Body of pancreas (tissue), 4 donors: ENCODE measurements at regions not wholly inside any gene's neighbourhood (a gene's known extent, or its start where the extent isn't known, plus 50 kb on each side); places are given as distances from the start of the nearest gene placed in this dataset.

Experiments
- ATAC-seq: fragments of 150-250 bp; one replicate; pipeline ENCODE4 v1.9.1; 2016
- DNase-seq, 4 donors: peaks; one replicate each; pipeline ENCODE4 v3.0.0-alpha.2; 2019
- H3K27ac ChIP-seq, 4 donors: fragments of 200-600 bp; sonication (generic); 1 replicate in 3 of 4; 2 replicates in 1 of 4; pipeline versions ENCODE4 v1.5.1 to v1.6.1; 2016 to 2019; ENCODE audit warnings: mild to moderate bottlenecking in 1 of 4, mixed read lengths in 1 of 4, moderate library complexity in 1 of 4
- H3K27me3 ChIP-seq, 2 donors: fragments of 200-600 bp; sonication (generic); one replicate each; pipeline ENCODE4 v1.6.0; 2016; ENCODE audit warnings: mild to moderate bottlenecking in 1 of 2
- H3K36me3 ChIP-seq, 2 donors: fragments of 200-600 bp; sonication (generic); replicated peaks in 1 of 2; 2 replicates each; pipeline ENCODE4 v1.5.1; 2016; ENCODE audit warnings: low read depth in 2 of 2; ENCODE audit not compliant: insufficient read depth in 1 of 2
- H3K4me1 ChIP-seq: fragments of 200-600 bp; sonication (generic); one replicate; pipeline ENCODE4 v1.6.0; 2016
- H3K4me3 ChIP-seq, 2 donors: fragments of 200-600 bp; sonication (generic); 1 replicate in 1 of 2; 2 replicates in 1 of 2; pipeline ENCODE4 v1.5.1; 2016 to 2019
- H3K9me3 ChIP-seq, 3 donors: fragments of 200-600 bp; sonication (generic); 1 replicate in 2 of 3; 2 replicates in 1 of 3; pipeline ENCODE4 v1.5.1; 2016
- CTCF ChIP-seq, 7 experiments: fragments of 450-650 bp in 4 of 7; fragments of 200-600 bp in 3 of 7; sonication (generic) in 3 of 7; IDR thresholded peaks; one replicate each; pipeline ENCODE4 v1.5.1; 2016 to 2019; ENCODE audit warnings: antibody characterized with exemption in 7 of 7
- POLR2A ChIP-seq, 3 donors: fragments of 450-650 bp; IDR thresholded peaks; one replicate each; pipeline ENCODE4 v1.6.1; 2016; ENCODE audit warnings: antibody characterized with exemption in 3 of 3, mild to moderate bottlenecking in 2 of 3
- WGBS, 2 donors: methylation state at CpG; one replicate each; pipeline ENCODE4 v1.1.5; 2017; 5-methylcytosine and 5-hydroxymethylcytosine counted together
- intact Hi-C: fragments of 100-400 bp; cut with DNase I; formaldehyde crosslinking; loops from one replicate; pipeline ENCODE4 v1.15.1; 2023

GRCh38 chr15:77857419-77857818, 220.1 kb downstream of the TBC1D2B start:
- DNase-seq, result no peak
- H3K9me3 ChIP-seq, result no peaks in the 10 kb centered on the region
- H3K27me3 ChIP-seq, result no peaks in the 10 kb centered on the region
- intact Hi-C loops, result no loop called here
- no peaks in the 10 kb centered on the region for H3K36me3 ChIP-seq
- H3K27ac ChIP-seq, result no peak overlapping the region
- WGBS, 2 donors, result 86 to 91% methylated on average over 7 of the region's 7 CpGs
- ATAC-seq, result no peak
- peaks cover 20% of the 10 kb centered on the region for H3K4me1 ChIP-seq
- no peak overlapping the region for H3K4me3 ChIP-seq
- TF ChIP-seq CTCF (IDR thresholded peaks at IDR 0.05), result no peak
- no peak for TF ChIP-seq POLR2A (IDR thresholded peaks at IDR 0.05)

GRCh38 chr15:77856705-77857346, 220.7 kb downstream of the TBC1D2B start:
- Histone ChIP-seq H3K27ac (no peak overlapping the region), H3K4me3 (no peak overlapping the region), H3K27me3 (no peaks in the 10 kb centered on the region), H3K36me3 (no peaks in the 10 kb centered on the region), H3K9me3 (no peaks in the 10 kb centered on the region), H3K4me1 (peaks cover 20% of the 10 kb centered on the region)
- intact Hi-C loops, result no loop called here
- ATAC-seq (no peak), DNase-seq (peak in 1 of 4 donors; percentile 1)
- TF ChIP-seq POLR2A (IDR thresholded peaks at IDR 0.05) (no peak), CTCF (IDR thresholded peaks at IDR 0.05) (no peak)
- WGBS, 2 donors, result 88 to 90% methylated on average over 1 of the region's 1 CpG

- H3K4me1 ChIP-seq, result peaks cover 20% of the 10 kb centered on the region
- intact Hi-C loops, result no loop called here
- H3K27ac ChIP-seq, result no peak overlapping the region
- no peak for TF ChIP-seq CTCF (IDR thresholded peaks at IDR 0.05)
- TF ChIP-seq POLR2A (IDR thresholded peaks at IDR 0.05), result no peak
- ATAC-seq (no peak), DNase-seq (no peak)
- 93 to 96% methylated on average over 3 of the region's 3 CpGs for WGBS, 2 donors
- H3K36me3 ChIP-seq, result no peaks in the 10 kb centered on the region
- H3K27me3 ChIP-seq, result no peaks in the 10 kb centered on the region
- H3K9me3 ChIP-seq, result no peaks in the 10 kb centered on the region
- H3K4me3 ChIP-seq, result no peak overlapping the region
Observed at GRCh38 chr15:77855871-77856270, 221.6 kb downstream of the TBC1D2B start.

GRCh38 chr15:77854980-77855379, 222.3 kb upstream of the LINGO1 start:
- intact Hi-C loops, result no loop called here
- no peak for TF ChIP-seq POLR2A (IDR thresholded peaks at IDR 0.05)
- TF ChIP-seq CTCF (IDR thresholded peaks at IDR 0.05), result no peak
- peaks cover 19% of the 10 kb centered on the region for H3K4me1 ChIP-seq
- H3K4me3 ChIP-seq, result no peak overlapping the region
- no peaks in the 10 kb centered on the region for H3K36me3 ChIP-seq
- H3K27ac ChIP-seq, result no peak overlapping the region
- ATAC-seq, result no peak
- no peak for DNase-seq
- no peaks in the 10 kb centered on the region for H3K27me3 ChIP-seq
- H3K9me3 ChIP-seq, result no peaks in the 10 kb centered on the region

- 79% methylated on average over 6 of the region's 6 CpGs for WGBS, 2 donors
- Histone ChIP-seq H3K27me3 (no peaks in the 10 kb centered on the region), H3K4me1 (peaks cover 9% of the 10 kb centered on the region), H3K27ac (no peak overlapping the region), H3K4me3 (no peak overlapping the region), H3K36me3 (no peaks in the 10 kb centered on the region), H3K9me3 (no peaks in the 10 kb centered on the region)
- no peak for TF ChIP-seq POLR2A (IDR thresholded peaks at IDR 0.05)
- no peak for TF ChIP-seq CTCF (IDR thresholded peaks at IDR 0.05)
- DNase-seq (no peak), ATAC-seq (no peak)
- intact Hi-C loops, result no loop called here
Observed at GRCh38 chr15:77853910-77854309, 221.2 kb upstream of the LINGO1 start.
